Peyer's patch (tissue), 4 donors: ENCODE measurements at regions not wholly inside any gene's neighbourhood (a gene's known extent, or its start where the extent isn't known, plus 50 kb on each side); places are given as distances from the start of the nearest gene placed in this dataset.

Experiments used
- DNase-seq, 3 donors: peaks; one replicate each; pipeline ENCODE4 v3.0.0-alpha.2; 2017 to 2019
- H3K27ac ChIP-seq, 4 donors: fragments of 200-600 bp; sonication (generic); one replicate each; pipeline ENCODE4 v1.5.1; 2016 to 2019
- H3K27me3 ChIP-seq, 2 donors: fragments of 200-600 bp; sonication (generic); one replicate each; pipeline ENCODE4 v1.5.1; 2019
- H3K36me3 ChIP-seq, 3 donors: fragments of 200-600 bp; sonication (generic); one replicate each; pipeline ENCODE4 v1.5.1; 2016 to 2019
- H3K4me1 ChIP-seq, 4 donors: fragments of 200-600 bp; sonication (generic); one replicate each; pipeline ENCODE4 v1.5.1; 2016 to 2019
- H3K4me3 ChIP-seq, 4 donors: fragments of 200-600 bp; sonication (generic); 1 replicate in 3 of 4; 2 replicates in 1 of 4; pipeline ENCODE4 v1.5.1; 2016 to 2019; ENCODE audit warnings: mild to moderate bottlenecking in 1 of 4
- H3K9me3 ChIP-seq, 4 donors: fragments of 200-600 bp; sonication (generic); one replicate each; pipeline ENCODE4 v1.5.1; 2016 to 2019; ENCODE audit warnings: mild to moderate bottlenecking in 1 of 4
- POLR2A ChIP-seq, 2 donors: fragments of 450-650 bp; IDR thresholded peaks; one replicate each; pipeline ENCODE4 v1.5.1; 2017; ENCODE audit warnings: antibody characterized with exemption in 2 of 2, mild to moderate bottlenecking in 2 of 2, moderate library complexity in 2 of 2
- TF ChIP-seq, protein P1 (sequence below), 6 experiments: fragments of 450-650 bp in 4 of 6; fragments of 200-600 bp in 2 of 6; sonication (generic) in 1 of 6; IDR thresholded peaks; one replicate each; pipeline ENCODE4 v1.5.1; 2017 to 2019; ENCODE audit warnings: antibody characterized with exemption in 6 of 6, mild to moderate bottlenecking in 3 of 6, moderate library complexity in 1 of 6

DNA sequence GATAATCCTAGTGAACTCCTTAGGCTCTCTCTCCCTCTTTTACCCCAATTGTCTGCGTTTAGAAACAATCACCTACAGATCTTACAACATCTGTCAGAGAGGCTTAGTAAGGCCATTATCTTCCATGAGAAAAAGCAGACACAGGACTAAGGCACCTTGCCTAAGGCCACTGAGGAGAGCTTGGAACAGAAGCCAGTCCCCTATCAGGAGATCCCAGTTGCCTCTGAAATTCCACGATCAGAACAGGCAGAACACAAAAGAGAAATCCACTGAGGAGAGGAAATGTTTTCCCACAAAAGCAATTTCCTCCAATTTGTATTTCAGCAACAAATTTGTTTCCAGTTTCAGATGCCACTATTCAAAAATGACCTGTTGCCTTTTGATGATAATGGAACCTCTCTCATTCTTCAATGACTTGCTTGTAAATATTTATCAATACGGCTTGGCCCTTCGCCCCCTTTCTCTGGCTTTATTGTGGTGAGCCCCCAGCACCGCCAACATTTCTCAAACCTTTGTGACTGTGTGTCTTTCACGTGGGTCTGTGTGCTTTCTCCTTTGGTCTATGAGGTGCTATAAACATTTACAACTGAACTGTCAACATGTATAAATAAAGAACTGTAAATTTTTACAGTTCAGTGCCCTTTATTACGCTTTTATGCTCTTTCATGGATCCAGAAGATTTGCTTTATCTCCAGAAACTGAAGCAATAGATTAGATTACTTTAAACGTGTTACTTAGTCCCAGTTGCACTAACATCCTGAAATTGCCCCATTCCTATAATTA lies 187.8 kb upstream of the PHACTR1 start:
- Histone ChIP-seq H3K27me3 (no peaks in the 10 kb centered on the region), H3K4me3 (no peak overlapping the region), H3K9me3 (no peaks in the 10 kb centered on the region), H3K27ac (peak overlapping the region in 2 of 4 donors; percentile 3), H3K4me1 (no peaks in the 10 kb centered on the region), H3K36me3 (no peaks in the 10 kb centered on the region)
- peak in 1 of 3 donors; percentile 54 for DNase-seq
- TF ChIP-seq, protein P1, sequence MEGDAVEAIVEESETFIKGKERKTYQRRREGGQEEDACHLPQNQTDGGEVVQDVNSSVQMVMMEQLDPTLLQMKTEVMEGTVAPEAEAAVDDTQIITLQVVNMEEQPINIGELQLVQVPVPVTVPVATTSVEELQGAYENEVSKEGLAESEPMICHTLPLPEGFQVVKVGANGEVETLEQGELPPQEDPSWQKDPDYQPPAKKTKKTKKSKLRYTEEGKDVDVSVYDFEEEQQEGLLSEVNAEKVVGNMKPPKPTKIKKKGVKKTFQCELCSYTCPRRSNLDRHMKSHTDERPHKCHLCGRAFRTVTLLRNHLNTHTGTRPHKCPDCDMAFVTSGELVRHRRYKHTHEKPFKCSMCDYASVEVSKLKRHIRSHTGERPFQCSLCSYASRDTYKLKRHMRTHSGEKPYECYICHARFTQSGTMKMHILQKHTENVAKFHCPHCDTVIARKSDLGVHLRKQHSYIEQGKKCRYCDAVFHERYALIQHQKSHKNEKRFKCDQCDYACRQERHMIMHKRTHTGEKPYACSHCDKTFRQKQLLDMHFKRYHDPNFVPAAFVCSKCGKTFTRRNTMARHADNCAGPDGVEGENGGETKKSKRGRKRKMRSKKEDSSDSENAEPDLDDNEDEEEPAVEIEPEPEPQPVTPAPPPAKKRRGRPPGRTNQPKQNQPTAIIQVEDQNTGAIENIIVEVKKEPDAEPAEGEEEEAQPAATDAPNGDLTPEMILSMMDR (IDR thresholded peaks at IDR 0.05) = no peak
- no peak for TF ChIP-seq POLR2A (IDR thresholded peaks at IDR 0.05)

DNA sequence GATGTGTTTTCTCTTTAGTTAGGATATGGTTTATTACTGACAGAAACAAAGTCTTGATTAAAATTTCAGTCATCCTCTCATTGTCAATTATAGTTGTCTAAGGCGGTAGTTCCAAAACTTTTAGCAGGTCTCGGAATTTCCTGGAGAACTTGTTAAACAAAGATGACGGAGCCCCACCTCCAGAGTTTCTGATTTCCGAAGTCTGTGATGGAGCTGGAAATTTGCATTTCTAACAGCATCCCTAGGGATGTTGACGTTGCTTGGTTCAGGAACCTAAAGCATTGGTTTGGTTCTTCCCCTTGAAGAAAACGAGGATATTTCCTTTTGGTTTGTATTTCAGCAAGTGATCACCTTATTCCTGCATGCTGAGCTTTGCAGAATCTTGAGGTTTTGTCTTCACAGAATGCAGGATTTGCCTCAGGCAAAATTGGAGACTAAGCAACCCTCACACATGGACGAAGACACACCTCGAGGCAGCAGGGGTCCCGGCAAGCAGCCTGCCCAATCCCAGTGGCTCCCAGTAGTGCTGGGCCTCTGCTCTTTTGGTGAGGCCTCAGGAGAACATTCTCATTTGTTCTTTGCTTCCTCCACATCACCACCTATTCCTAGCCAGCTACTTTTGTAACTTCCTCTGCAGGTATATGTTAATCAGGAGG lies 187.1 kb upstream of the PHACTR1 start:
- no peak overlapping the region for H3K27ac ChIP-seq
- H3K36me3 ChIP-seq = no peaks in the 10 kb centered on the region
- no peaks in the 10 kb centered on the region for H3K9me3 ChIP-seq
- H3K27me3 ChIP-seq = no peaks in the 10 kb centered on the region
- DNase-seq = no peak
- TF ChIP-seq, protein P1 (IDR thresholded peaks at IDR 0.05) = no peak
- no peaks in the 10 kb centered on the region for H3K4me1 ChIP-seq
- H3K4me3 ChIP-seq = no peak overlapping the region

DNA sequence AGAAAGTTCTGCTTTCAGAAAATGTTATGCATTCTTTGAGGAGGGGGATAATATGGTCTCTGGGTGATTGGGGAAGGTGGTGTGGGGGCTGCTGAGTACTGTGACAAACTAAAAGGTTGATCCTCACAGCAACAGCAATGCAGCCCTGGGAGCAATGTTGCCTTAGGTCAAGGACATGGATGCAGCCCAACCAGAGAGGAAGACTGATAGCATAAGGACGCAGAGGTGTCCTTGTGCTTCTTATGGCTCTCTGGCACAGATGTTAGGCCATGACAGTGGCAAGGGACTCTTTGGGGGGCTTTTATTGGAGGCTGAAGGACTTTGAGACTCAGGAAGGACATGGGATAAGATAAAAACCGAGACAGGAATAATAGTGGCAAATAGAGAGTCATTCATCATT lies 186.2 kb upstream of the PHACTR1 start:
- Histone ChIP-seq H3K4me1 (no peaks in the 10 kb centered on the region), H3K27me3 (no peaks in the 10 kb centered on the region), H3K27ac (no peak overlapping the region), H3K9me3 (no peaks in the 10 kb centered on the region), H3K4me3 (no peak overlapping the region), H3K36me3 (no peaks in the 10 kb centered on the region)
- TF ChIP-seq, protein P1 (IDR thresholded peaks at IDR 0.05) = no peak
- no peak for DNase-seq

DNA sequence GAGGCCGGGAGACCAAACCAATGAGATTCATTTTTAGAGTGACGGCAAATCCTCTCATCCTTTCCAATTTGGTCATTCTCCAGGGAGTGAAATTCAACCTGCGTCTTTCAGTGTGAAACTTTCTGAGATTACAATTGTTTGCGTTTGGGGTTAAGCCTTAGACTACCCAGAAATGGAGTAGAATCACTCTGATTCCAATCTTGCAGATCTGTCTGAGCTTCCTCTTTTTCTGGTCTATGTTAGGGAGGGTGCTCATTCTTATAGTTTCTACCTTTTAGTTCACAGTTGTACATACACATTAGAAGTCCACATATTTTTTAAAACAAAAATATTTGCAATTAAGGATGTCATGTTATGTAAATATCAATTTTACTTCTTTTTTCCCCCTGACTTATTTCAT lies 183.0 kb upstream of the PHACTR1 start:
- Histone ChIP-seq H3K4me3 (no peak overlapping the region), H3K27ac (no peak overlapping the region), H3K4me1 (no peaks in the 10 kb centered on the region), H3K27me3 (no peaks in the 10 kb centered on the region), H3K9me3 (no peaks in the 10 kb centered on the region), H3K36me3 (no peaks in the 10 kb centered on the region)
- TF ChIP-seq, protein P1 (IDR thresholded peaks at IDR 0.05) = no peak
- no peak for TF ChIP-seq POLR2A (IDR thresholded peaks at IDR 0.05)
- no peak for DNase-seq

DNA sequence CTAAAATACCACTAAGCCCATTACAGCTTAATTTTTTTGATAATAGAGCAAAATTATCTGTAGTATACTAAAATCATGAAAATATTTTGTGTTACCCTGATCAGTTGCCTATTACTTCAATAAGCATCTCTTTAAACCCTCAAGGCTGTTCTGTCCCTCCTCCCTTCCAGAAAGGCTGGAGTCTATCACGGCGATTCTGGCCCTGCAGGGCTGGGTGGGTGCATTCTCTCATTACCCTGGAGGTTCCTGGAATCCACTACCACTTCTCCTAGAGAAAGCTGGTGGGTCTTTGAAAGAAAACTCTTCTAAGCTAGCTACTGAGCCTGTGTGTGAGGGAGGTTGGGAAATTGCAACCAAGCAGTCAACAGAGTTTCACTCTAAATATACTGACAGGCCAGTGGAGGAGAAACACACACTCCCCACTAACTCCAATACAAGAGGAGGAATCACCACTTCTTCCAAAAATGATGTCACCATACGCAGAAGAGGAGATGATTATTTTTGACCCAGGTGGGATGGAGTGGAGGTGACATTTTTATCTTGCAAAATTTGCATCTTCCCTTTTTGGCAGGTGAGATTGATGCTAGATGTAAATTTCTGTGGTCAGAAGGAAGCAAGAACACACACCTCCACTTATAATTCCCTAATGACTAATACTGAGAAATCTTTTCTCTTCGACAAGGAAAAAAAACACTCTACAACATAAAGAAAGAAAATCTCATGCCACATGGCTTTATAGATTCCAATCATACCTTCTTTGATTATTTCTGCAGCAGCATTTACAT lies 182.3 kb upstream of the PHACTR1 start:
- no peak overlapping the region for H3K27ac ChIP-seq
- H3K27me3 ChIP-seq = no peaks in the 10 kb centered on the region
- DNase-seq = no peak
- no peaks in the 10 kb centered on the region for H3K4me1 ChIP-seq
- no peaks in the 10 kb centered on the region for H3K9me3 ChIP-seq
- no peaks in the 10 kb centered on the region for H3K36me3 ChIP-seq
- H3K4me3 ChIP-seq = no peak overlapping the region
- TF ChIP-seq POLR2A (IDR thresholded peaks at IDR 0.05) = no peak
- TF ChIP-seq, protein P1 (IDR thresholded peaks at IDR 0.05) = no peak
